Stimulated activated CD8-positive, alpha-beta memory T cell treated with anti-CD3 and anti-CD28 coated beads, Interleukin-2, amount 100 ng/mL, for 1 hour (primary cell): ENCODE measurements at regions not wholly inside any gene's neighbourhood (a gene's known extent, or its start where the extent isn't known, plus 50 kb on each side); places are given as distances from the start of the nearest gene placed in this dataset.
"Not testable (repeated sequence)": the region's sequence is repeated elsewhere in the genome, so short reads cannot be mapped to it uniquely, and the experiment has no call there.

Experiments used
- DNase-seq, 2 donors: peaks; one replicate each; pipeline ENCODE4 v3.0.0-alpha.2; 2020; ENCODE audit warnings: low read depth in 2 of 2

GRCh38 chr15:22134941-22135566 lies 54.7 kb downstream of the OR4M2 start:
- not testable (repeated sequence) for DNase-seq

GRCh38 chr15:22137572-22137971 lies 57.2 kb downstream of the OR4M2 start:
- DNase-seq = not testable (repeated sequence)

DNA sequence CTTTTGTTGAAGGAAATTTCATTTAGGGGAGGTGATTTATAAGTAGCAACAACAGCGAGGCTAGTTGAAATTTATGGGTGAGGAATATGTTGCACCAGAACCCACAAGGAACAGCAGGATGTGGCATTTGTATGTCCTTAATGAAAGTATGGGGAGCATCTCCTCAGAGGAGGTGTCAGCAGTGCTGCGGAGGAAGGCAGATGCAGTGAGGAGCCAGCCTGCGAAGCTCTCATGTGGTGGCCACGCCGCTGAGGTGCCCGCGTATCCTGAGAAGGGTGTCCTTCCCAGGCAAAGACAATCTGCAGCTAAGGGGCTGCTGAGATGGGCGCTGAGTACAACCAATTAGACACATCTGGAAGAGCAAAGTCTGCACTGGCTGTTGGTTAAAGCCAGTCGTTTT lies 60.8 kb downstream of the OR4M2 start:
- DNase-seq = not testable (repeated sequence)

- DNase-seq = not testable (repeated sequence)
Observed at GRCh38 chr15:22148109-22148508, 67.8 kb downstream of the OR4M2 start.

- not testable (repeated sequence) for DNase-seq
Observed at GRCh38 chr15:22158243-22158642, 77.9 kb downstream of the OR4M2 start.

DNA sequence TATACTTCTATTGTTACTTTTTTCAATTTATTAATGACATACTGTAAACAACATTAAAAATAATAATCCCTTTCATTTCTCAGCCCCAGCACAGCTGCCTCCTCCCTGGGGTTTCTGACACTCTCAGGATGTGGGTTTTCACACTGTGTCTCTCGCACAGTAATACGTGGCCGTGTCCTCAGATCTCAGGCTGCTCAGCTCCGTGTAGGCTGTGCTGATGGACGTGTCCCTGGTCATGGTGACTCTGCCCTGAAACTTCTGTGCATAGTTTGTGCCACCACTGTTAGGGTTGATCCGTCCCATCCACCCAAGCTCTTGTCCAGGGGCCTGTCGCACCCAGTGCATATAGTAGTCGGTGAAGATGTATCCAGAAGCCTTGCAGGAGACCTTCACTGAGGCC lies 80.0 kb downstream of the OR4M2 start:
- DNase-seq = not testable (repeated sequence)

GRCh38 chr15:22160741-22161140 lies 80.4 kb downstream of the OR4M2 start:
- not testable (repeated sequence) for DNase-seq

DNA sequence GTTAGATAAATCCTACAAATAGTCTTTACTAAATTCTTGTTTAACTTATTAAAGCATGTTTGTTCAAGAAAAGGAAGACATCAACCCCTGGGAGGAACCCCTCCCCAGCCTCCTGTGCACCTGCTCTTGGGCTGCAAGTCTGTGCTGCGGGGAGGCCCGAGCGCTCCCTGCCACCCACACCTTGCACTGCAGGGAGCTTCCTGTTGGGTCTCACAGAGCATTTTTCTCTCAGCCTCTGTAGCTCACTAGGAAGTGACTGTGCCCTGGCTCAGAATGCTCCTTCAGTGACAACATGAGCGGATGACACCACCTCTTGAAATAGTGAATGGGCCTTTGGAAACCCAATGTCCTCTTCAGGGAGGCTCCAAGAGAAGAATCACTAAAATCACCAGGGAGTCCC lies 81.1 kb downstream of the OR4M2 start:
- not testable (repeated sequence) for DNase-seq

- not testable (repeated sequence) for DNase-seq
Observed at GRCh38 chr15:22163715-22164114, 83.4 kb downstream of the OR4M2 start.

GRCh38 chr15:22167521-22167920 lies 87.2 kb downstream of the OR4M2 start:
- DNase-seq = not testable (repeated sequence)

DNA sequence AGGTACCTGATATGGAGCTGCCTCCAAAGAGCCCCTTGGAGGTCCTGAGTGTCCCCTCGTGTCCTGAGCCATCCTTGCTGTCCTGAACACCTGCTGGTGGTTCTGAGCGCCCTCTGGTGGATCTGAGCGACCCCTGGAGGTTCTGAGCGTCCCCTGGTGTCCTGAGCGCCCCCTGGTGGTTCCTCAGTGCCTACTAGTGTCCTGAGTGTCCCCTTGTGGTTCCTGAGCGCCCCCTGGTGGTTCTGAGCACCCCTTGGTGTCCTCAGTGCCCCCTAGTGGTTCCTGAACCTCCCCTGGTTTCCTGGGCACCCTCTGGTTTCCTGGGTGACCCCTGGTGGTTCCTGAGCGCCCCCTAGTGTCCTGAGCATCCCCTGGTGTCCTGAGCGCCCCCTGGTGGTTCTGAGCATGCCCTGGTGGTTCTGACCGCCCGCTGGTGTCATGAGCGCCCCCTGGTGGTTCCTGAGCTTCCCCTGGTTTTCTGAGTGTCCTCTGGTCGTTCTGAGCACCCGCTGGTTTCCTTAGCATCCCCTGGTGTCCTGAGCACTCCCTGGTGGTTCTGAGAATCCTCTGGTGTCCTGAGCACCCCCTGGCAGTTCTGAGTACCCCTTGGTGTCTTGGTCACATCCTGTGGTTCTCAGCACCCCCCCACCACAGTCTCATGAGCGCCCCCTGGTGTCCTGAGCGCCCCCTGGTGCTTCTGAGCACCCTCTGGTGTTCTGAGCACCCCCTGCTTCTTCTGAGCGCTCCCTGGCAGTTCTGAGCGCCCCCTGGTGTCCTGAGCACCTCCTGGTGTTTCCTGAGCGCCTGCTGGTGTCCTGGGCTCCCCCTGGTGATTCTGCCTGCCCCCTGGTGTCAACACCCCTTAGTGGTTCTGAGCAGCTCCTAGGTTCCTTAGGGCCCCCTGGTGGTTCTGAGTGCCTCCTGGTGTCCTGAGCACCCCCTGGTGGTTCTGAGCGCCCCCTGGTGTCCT lies 93.0 kb downstream of the OR4M2 start:
- DNase-seq = not testable (repeated sequence)

- not testable (repeated sequence) for DNase-seq
Observed at GRCh38 chr15:22174088-22174487, 93.8 kb downstream of the OR4M2 start.

GRCh38 chr15:22177965-22178364 lies 97.6 kb downstream of the OR4M2 start:
- not testable (repeated sequence) for DNase-seq

- not testable (repeated sequence) for DNase-seq
Observed at GRCh38 chr15:22178438-22178837, 98.1 kb downstream of the OR4M2 start.

- not testable (repeated sequence) for DNase-seq
Observed at GRCh38 chr15:22179043-22179442, 98.7 kb downstream of the OR4M2 start.

GRCh38 chr15:22180611-22181010 lies 100.3 kb downstream of the OR4M2 start:
- DNase-seq = not testable (repeated sequence)

GRCh38 chr15:22184678-22185077 lies 104.4 kb downstream of the OR4M2 start:
- not testable (repeated sequence) for DNase-seq

DNA sequence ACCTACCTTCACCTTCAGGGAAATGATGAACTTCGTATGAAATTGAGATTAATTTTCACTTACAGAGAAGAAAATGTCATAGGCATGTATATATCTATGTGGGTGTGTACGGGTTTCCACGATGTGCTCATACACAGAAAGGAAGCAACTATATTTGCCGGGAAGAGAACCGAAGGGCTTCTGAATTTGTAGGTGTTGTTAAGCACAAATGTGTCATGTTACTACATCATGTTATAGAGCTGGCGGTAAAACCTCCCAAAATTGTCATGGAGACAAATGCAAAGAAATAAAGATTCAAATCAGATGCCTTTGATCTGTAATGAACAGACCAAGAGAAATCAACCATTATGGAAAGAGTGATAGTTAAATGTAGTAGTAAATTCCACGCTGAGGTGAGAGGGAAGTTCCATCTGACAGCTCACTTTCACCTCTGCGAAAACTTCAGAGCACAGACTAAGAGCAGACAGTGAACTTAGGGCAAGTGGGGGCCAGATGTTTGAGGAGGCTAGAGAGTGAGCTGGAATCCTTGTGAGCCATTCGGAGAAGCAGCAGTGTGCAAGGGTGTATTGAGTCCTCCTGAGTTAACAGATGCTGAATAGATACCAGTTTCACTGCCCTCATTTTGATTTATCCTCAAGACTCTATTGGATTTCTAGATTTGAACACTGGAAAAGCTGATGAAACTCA lies 106.7 kb downstream of the OR4M2 start:
- DNase-seq = not testable (repeated sequence)

DNA sequence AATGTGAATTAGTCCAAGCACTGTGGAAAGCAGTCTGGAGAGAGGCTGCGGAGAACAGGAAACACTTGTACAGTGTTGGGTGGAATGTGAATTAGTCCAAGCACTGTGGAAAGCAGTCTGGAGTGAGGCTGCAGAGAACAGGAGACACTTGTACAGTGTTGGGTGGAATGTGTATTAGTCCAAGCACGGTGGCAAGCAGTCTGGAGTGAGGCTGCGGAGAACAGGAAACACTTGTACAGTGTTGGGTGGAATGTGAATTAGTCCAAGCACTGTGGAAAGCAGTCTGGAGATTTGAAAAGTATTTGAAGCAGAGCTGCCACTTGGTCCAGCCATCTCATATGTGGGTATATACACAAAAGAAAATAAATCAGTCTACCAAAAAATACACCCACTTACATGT lies 111.5 kb downstream of the OR4M2 start:
- not testable (repeated sequence) for DNase-seq

DNA sequence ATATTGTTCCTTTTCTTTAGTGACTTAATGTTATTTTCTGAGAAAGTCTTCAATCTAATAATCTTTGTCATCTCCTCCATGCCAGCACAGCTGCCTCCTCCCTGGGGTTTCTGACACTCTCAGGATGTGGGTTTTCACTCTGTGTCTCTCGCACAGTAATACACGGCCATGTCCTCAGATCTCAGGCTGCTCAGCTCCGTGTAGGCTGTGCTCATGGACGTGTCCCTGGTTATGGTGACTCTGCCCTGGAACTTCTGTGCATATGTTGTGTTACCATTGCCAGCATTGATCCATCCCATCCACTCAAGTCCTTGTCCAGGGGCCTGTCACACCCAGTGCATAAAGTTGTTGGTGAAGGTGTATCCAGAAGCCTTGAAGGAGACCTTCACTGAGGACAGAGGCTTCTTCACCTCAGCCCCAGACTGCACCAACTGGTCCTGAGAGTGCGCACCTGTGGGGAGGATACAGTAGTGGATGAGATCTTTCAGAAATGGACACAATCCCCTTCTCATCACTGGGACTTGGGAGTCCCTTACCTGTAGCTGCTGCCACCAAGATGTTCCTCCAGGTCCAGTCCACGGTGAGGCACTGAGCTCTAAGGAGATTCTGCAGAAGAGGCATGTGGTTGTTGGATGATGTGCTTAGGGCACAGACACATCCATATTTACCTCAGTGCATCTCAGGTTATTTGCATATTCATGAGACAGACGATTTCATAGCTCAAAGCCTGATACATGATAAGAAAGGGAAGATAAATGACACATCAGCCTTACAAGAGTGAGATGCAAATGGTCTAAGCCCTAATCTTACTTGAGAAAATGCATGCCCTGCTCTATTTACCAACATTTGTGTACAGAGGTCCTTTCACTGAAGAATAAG lies 114.7 kb downstream of the OR4M2 start:
- DNase-seq = not testable (repeated sequence)

DNA sequence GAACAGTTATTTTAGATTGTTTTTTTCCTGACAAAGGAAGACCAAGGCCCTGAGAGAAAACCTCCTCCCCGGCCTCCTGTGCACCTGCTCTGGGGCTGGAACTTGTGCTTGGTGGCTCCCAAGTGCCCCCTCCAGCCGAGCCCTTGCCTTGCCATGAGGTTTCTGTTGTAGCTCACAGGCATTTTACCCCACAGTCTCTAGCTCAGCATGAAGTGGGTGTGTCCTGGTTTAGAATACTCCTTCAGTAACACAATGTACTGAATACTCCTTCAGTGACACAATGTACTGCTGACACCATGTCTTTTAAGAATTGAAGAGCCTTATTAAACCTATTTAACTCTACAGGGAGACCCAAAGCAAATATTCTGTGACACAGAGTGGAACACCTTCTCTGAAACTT lies 116.1 kb downstream of the OR4M2 start:
- DNase-seq = not testable (repeated sequence)
